Sigmoid colon (tissue), 4 donors: ENCODE measurements at regions not wholly inside any gene's neighbourhood (a gene's known extent, or its start where the extent isn't known, plus 50 kb on each side); places are given as distances from the start of the nearest gene placed in this dataset.

Source experiments
- CTCF ChIP-seq, 4 experiments: fragments of 450-650 bp in 3 of 4; fragments of 200-600 bp in 1 of 4; IDR thresholded peaks; one replicate each; pipeline ENCODE4 v1.5.1; 2016 to 2019; ENCODE audit warnings: antibody characterized with exemption in 4 of 4, mild to moderate bottlenecking in 3 of 4, moderate library complexity in 2 of 4
- POLR2AphosphoS5 ChIP-seq, 4 donors: sonication (generic); formaldehyde crosslinking; IDR thresholded peaks; one replicate each; pipeline ENCODE4 v1.6.1; 2017; ENCODE audit warnings: antibody characterized with exemption in 4 of 4

- TF ChIP-seq POLR2AphosphoS5 (IDR thresholded peaks at IDR 0.05): no peak
- no peak for TF ChIP-seq CTCF (IDR thresholded peaks at IDR 0.05)
These were observed 72.9 kb downstream of the IFI44 start for GRCh38 chr1:78722521-78722920.
